GDM1 (cell line): ENCODE measurements at regions not wholly inside any gene's neighbourhood (a gene's known extent, or its start where the extent isn't known, plus 50 kb on each side); places are given as distances from the start of the nearest gene placed in this dataset.

Experiments
- DNase-seq: peaks from one replicate; lab custom pipeline; 2025; lab: John Stamatoyannopoulos, UW

DNA sequence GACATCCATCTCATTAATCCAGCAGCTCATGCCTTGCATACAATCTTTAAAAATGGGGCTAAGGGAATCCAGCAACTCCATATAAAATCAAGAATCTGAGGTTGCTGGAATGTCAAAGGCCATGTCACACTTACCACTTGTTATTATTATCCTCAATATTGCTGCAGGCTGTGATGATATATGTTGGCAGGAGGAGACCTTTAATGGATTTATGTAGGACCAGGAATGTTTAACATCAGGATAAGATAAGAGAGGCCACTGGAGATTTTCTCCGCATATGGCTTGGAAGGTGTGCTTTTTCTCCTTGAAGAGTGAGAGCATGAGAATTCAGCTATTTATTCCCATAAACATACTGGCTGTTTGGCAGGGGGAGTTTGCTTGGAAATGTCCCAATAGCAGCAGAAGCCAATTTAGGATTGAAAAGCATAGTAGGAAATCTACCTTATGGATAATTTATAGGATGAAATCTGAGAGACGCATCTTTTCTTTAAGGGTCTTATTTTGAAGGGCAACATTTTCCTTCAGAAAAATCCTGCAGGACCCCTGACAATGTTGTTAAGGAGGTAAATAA lies 481.4 kb downstream of the AGTPBP1 start:
- no peak for DNase-seq

- DNase-seq: peak; percentile 39
Measured at GRCh38 chr9:85258823-85259370, 482.9 kb downstream of the AGTPBP1 start.

GRCh38 chr9:85258236-85258635 lies 483.5 kb downstream of the AGTPBP1 start:
- DNase-seq: no peak

- DNase-seq: no peak
Measured at GRCh38 chr9:85249313-85249621, 492.5 kb downstream of the AGTPBP1 start.

- DNase-seq: no peak
Measured at GRCh38 chr9:85248514-85249312, 493.0 kb downstream of the AGTPBP1 start.

DNA sequence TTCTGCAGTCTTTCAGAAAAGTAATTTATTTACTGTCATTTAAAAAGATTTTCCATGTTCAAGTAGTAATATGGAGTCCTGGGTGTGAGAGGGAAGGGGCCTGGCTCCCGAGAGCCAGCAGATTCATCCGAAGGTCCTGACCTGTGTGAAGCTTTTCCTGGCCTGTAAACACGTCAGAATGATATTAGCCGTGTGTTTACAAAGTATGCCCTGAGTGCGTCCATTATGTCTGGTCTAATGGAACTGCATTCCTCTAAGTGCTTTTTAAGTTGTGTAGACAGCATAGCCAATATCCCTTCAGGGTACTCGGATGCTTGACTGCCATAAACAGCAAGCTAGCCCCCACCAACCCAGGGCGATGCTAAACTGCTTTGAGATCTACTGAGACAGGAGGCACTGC lies 495.2 kb downstream of the AGTPBP1 start:
- no peak for DNase-seq

DNA sequence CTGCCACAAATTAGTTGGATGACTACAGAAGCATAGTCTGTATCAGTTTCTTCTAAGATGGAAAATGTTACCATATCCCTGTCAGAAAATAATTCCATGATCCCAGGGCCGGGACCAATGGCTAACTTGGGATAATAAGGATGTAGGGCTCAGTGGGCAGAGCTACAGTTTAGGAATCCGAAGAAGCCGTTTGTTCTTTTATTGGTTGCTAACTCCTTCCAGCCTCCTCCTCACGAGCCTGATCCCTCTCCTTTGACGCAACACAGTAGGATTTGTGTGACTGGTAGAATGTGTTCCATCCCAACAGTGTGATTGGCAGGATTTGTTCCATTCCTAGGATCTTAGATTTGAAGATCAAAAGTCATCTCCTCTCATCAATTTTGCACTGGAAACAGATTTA lies 496.9 kb downstream of the AGTPBP1 start:
- no peak for DNase-seq

DNA sequence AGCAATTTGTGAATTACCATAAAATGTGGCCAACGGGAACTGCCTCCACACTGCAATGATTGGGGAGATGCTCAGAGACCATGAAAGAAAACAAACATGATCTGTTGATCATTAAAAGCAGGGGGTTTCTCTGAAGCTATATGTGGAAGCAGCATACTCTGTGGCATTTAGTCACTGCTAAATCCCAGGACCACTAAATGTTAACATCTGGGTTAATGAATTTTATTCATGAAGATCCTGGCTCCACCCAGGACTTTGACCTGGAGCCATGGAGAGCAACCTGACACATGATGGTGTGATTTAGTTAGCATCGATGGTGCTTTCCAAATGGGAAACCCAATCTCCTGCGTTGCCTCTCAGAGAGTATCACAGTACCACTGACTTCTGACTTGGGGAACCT lies 497.8 kb downstream of the AGTPBP1 start:
- no peak for DNase-seq

DNA sequence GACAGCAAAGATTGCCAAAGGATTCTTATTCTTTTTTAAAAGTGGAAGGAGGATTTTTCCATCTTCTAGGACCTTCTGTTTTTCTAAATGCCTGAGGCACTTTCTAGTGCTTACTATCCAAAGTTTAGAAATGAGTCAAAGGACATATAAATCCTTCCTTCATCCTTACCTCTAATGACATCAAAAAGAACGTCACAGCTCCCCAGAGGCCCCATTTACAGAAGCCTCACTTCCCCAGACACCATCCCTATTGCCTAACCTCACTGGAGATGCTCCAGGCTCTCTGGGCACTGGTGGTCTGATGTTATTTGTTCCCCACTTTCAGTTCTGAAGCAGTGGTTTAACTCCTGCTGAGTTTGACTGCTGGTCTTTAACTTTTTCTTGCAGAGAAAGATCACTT lies 504.3 kb downstream of the AGTPBP1 start:
- no peak for DNase-seq

GRCh38 chr9:85230081-85230480 lies 511.7 kb downstream of the AGTPBP1 start:
- no peak for DNase-seq

DNA sequence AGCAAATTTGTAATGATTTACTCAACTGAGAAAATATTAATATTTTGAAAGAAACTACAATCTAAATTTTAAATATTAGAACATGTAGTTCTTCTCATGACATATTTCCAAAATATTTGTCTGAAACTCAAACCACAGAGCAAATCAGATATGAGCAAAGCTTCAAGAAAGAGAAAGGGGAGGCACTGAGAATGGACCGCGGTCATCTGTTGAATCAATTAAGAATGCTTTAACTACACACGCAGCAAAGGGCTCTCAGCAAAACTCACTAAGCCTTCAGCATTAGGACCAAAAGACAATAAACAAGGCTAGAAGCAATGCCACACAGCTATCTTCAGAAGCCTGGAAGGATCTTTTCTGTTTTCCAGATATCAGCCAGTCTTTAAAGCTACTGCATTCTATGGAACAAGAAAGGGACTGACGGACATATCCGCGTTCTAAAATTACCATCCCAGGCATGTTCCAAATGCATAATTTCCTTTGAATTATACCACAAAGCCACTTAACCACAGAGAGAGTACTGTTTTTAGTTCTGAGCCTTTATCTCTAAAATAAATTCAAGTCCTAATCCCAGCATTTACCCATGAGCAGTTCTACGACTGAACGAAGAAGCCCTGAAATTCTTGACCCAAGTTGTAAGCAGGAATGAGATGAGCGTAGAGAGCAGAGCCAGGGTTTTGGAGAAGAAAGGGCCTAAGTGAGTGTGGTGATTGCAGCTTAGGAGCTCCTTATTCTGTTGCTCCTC lies 513.5 kb downstream of the AGTPBP1 start:
- no peak for DNase-seq

DNA sequence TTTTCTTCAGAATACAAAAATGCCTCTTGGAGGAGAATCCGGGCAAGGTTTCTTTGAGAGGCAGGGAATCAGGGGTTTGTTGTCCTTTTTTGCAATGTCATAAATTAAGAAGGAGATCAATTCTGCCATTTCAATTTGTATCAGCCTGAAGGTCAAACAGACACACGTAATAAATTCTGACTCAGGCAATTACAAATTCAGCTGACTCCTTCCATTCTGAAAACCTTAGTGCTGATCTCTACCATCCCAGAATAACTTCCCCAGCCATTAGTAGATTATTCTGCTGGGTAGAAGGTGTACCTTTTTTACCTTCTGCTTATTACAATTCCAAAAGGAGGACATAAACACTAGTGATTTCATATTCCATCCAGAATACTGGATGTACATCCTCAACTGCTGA lies 516.6 kb downstream of the AGTPBP1 start:
- DNase-seq: no peak

GRCh38 chr9:85224729-85225128 lies 517.0 kb downstream of the AGTPBP1 start:
- DNase-seq: no peak

GRCh38 chr9:85224301-85224700 lies 517.5 kb downstream of the AGTPBP1 start:
- DNase-seq: no peak

DNA sequence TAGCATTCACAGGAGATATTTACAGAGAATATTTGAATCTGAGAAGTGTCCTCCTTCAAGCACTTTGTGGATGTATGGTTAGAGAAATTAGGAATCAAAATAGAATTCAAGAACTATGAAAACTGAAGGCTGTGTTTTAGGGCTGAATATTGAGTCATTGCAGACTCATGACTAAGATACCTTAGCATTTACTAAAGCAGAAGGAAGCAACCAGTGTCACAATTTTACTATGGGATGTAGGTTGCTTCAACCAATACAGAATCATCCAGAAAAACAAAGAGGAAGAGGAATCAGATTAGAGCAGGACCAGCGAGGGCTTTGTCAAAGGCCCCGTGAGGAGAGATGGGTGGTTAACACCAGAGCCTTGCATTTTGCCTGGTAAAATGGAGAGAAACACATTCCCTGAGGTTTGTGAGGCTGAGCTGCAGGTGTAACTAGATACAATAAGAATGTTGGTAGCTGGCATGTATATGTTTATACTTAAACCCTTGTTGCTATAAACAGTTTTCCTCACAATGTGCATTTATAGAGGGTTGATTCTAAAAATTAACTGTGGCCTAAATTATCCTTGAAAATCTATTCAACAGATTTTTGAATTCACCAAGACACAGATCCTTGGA lies 518.1 kb downstream of the AGTPBP1 start:
- no peak for DNase-seq

DNA sequence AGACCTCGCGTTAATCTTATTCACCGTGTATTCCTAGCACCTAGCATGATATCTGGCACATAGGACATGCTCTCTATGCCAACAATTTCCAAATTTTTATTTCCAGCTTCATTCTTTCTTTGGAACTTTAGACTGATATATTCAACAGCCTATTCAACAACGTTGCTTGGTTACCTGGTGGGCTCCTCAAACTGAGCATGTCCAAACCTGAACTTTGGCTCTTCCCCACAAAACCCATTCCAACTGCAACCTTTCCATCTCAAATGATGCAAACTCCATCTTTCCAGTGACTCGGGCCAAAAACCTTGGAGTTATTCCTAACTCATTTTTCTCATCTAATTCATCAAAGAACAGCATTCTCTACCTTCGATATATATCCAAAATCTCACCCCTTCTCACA lies 525.2 kb downstream of the AGTPBP1 start:
- DNase-seq: no peak

DNA sequence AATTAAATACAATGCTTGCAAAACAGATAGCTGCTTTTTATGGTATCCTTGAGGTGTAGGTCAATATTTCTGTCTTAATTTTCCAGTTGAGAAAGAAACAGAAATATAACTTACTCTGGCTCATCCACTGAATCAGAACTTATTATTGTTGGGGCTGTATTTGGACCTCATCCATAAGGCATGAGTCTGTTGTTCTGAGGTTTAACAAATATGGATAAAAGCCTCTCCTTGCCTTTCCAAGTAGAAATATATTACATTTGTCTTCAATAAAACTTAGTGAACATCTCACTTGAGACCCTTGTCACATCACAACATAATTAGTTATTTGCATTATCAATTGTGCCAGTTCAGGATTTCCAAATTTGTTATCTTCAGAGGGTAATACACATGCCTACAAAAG lies 525.8 kb downstream of the AGTPBP1 start:
- no peak for DNase-seq

DNA sequence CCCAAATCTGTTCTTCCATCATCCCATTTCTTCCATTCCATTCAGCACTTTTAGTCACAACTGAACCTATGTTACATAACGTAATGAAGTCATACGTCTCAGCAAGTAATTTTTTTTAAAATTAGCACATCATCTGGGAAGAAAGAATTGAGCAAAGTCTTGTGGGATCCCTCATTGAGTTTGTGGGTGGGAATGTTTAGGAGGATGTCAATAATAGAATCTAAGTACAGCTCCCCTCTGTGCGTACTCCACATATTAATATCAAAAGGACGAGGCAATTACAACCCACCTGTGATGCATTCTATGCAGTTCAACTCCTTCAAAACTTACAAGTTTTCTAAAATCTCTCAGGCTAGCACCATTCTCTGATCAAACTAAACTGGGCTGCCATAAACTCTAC lies 526.3 kb downstream of the AGTPBP1 start:
- no peak for DNase-seq

DNA sequence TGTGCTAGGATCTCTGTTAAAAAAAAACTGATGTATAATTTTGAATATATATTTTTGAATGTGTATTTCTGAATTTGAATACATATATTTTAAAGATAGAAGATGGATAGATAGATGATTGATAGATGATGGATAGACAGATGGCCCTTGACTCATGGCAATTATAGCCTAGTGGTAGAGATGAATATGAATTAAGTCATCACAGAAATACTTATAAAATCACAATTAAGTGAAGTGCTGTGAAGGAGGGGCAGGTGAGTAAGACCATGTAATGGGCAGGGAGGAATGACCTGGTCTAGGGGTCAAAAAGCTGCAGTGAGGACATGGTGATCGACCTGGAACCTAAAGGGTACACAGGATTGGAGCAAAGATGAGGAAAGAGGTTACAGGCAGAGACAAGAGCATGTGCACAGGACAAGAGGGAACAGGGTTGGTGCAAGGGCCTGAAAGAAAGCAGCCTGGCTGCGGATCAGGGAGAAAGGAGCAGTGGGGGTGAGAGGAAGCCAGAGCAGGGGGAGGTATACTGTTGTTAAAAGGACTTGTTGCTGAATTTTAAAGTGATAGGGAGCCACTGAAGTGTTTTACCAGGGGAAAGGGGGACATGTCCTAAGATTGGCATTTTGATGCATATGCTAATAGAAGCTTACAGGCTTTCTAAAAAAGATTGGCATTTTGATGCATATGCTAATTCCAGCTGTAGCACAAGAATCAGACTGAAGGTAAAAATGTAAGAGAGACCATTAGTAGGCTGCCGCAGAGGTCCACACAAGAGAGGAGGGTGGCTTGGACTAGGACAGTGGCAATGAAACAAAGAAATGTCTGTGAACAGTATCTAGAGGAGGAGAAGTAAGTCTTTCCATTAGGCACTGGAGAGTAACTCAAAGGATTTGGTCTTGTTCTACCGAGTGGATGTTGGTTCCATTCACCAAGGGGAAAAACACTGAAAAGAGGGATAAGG lies 527.8 kb downstream of the AGTPBP1 start:
- no peak for DNase-seq

DNA sequence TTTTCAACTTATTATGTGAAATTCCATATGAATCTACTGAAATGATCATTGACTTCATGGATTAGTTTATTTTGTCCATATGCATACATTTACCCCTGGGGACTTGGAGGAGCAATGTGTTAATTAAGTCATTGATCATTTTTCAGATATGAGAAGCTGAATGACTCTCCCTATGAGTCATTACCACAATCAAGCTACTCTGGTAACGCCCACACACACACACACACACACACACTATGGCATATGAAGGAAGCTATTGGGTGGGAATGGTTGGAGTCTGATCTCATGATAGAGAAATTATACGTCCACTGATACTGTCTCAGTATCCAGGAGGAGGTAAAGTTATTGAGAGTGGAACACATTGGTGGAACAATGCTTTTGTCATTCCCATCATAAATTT lies 528.9 kb downstream of the AGTPBP1 start:
- no peak for DNase-seq

GRCh38 chr9:85212209-85212608 lies 529.5 kb downstream of the AGTPBP1 start:
- DNase-seq: no peak

DNA sequence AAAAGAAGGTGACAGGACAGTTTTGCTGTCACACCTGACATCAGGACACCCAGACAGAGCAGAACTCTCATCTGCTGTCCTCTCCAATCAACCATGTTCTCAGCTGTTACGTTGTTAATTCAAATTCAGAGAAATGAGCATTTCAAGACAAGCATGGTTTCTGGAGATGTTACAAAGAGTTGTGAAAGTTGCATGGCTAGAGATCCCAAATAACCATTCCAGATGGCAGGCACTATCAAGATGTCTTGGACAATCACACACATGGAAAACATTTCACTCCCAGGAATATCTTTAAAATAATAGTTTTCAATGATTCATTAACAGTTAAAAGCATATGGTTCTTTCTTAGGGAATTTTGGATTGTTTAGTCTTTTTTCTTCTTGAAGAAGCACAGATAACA lies 533.1 kb downstream of the AGTPBP1 start:
- DNase-seq: no peak
